GM21360 (cell line): ENCODE measurements at regions not wholly inside any gene's neighbourhood (a gene's known extent, or its start where the extent isn't known, plus 50 kb on each side); places are given as distances from the start of the nearest gene placed in this dataset.
"Not testable (repeated sequence)": the region's sequence is repeated elsewhere in the genome, so short reads cannot be mapped to it uniquely, and the experiment has no call there.

Experiments
- ATAC-seq: cut with Tn5 transposase; IDR thresholded peaks from one replicate; pipeline ENCODE4 v1.9.1; 2021; ENCODE audit warnings: mild to moderate bottlenecking, moderate library complexity; ENCODE audit not compliant: unreplicated experiment

GRCh38 chr2:187206471-187206870 lies 241.6 kb downstream of the CALCRL start:
- no peak for ATAC-seq

DNA sequence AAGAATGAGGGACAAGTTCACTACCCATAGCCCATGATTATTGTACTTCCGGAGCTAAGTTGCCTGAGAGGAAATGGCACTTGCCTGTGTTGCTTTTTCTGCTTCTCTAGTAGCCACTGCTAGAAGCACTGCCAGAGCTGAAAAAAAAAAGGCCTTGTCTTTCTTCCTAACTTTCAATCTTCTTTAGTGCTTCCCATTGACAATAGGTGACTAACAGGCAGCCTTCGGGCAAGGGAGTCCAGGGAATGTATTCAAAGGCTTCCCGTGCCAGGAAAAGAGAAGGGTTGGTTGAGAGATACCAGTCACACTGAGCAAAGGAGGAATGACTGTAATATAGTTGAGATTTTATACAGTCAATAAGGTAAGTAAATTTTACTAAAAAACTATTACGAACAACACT lies 242.0 kb downstream of the CALCRL start:
- ATAC-seq: no peak

DNA sequence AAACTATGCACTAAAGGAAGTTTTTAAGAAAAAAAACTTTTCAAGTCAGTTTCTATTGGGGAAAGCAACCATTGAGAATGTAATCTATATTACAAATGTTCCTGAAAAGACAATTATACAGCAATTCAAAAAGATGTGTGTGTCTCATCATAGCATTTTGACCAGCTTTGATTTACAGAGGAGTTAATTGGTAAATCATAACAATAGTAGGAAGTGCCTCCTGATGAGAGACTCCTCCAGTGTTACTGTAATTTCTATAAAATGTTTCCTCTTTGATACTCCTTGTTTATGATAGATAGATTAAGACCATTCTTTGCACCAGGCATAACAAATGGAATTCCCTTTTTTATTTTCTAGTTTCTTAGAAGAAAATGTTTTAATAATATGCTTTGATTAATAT lies 249.9 kb downstream of the CALCRL start:
- ATAC-seq: no peak

- no peak for ATAC-seq
Observed at GRCh38 chr2:187194049-187194448, 254.0 kb downstream of the CALCRL start.

DNA sequence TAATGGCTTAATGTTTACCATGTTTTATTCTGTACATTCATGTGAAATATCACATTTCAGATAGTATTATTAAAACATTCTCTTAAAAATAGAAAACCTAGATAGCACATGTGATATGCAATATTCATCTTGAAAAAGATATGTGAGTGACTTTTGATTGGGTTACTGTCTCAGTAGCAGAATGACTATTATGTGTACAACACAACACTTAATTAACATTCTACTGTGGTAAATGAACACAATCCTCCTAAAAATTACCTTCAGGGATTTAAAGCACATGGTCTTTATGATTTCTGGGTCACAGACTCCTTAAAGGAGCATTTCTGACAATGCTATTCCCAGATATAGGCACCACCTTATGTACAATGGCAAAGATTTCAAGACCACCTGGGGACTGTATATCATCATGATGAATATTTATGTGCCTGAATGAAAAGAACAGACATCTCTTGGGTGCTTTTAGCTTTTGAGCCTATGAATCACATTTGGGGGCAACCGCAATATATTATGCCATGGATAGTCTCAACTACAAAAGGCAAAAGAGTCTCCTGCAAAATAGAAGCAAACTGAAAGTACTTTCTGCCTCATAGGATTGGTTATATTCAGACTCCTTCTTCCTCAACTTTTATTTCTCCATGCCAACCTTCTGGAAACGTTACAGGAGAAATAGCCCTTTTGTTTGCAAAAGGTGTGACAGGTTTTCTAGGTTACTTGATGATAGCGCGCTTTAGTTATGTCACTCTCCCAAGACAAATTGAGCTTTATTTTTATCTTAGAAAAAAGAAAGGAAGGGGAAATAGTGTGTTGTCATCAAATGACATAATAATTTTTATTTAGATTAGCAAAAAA lies 259.0 kb downstream of the CALCRL start:
- ATAC-seq: no peak

DNA sequence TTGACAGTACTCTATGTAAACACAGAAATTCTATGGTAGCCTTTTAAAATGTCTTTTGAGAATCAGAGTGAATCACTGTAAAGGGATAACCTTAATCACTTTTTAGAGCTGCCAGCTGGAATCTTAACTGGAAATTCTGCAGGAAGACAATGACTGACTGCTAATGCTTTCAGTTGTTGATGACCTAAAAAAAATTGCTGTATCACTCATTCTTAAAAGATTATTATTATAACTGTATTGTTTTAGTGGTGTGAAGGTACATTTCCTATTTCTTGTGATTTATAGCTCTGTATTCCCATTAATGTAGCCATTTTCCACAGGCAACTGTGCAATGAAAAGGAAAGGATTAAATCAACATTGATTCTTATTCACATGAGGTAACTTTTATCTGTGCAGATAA lies 260.5 kb downstream of the CALCRL start:
- ATAC-seq: no peak

GRCh38 chr2:187180529-187180928 lies 267.5 kb downstream of the CALCRL start:
- ATAC-seq: no peak

DNA sequence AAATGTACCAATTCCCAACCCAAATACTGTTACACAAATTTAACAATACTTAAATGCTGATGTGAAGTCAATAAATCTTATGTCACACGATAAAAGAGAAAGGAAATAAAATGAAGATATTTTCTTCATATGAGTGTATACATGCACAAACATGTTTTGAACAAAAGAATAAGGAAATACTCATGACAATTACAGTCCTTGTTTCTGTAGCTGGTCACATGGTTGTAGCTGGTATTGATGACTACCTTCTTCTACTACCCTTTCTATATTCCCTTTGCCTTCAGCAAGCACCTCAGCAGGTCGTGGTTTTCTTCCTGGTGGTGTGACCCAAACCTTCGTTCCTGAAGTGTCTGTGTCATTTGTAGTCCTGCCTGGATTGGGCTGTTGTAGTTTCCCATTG lies 269.2 kb downstream of the CALCRL start:
- ATAC-seq: not testable (repeated sequence)

GRCh38 chr2:187177253-187177652 lies 270.8 kb downstream of the CALCRL start:
- ATAC-seq: no peak

- ATAC-seq: no peak
Observed at GRCh38 chr2:187174582-187174981, 273.5 kb downstream of the CALCRL start.

DNA sequence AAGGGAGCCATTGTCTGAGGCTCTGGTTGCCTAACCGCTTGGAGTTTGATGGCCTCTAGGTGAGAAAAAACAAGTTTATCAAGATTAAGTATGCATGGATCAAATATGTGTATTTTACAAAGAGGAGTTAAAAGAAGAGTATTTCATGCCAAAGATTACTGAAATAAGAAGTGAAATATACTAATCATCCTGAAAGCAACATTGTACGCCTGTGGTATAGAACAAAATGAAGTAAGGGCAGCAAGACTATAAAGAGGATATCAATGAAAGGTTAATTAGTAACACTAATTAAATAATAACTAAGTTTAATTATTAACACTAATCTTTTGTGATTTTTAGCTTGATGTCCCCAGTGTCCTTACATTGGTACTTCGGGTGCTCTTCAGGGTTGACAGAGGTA lies 276.7 kb downstream of the CALCRL start:
- no peak for ATAC-seq

GRCh38 chr2:187169864-187170263 lies 278.2 kb downstream of the CALCRL start:
- ATAC-seq: no peak

DNA sequence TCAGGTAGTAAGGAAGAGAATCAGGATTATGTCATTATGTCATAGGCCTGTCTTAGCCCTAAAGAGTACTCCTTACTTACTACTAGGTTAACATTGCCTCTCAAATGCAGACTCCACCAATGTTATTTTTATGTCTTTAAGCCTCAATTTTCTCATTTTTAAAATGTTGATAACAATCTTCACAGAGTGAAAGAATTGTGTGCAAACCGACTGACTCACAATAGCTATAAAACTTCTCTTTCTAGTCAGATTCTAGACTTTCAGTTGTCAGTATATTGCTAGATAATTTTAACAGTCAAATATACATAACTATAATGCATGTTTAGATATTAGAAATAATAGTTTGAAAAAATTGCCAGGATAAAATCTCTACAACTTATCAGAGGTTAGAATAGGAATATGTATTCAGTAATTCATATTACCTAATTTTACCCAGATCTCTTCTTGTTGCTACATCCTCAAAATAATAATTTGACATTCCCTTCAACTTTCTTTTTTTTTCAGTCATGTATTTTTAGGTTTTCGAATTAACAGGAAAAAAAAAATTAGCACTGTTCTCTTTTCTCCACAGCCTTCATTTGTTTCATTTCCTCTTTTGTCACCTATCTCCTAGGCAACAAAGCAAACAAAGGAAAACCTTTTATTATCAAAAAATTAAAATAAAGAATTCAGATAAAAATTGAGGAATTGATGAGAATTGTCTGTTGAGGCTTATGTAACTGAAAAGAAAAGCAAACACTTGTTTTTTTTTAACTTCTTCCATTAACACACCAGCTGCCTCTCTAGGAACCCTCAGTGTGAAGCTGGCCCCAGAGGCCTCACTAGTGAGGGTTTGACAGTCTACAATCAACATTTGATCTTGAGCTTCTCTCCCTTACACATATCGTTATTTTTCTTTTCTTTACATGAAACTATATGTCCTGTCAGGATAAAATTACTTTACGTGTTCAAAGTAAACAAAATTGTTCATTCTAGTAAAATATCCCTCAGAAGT lies 279.0 kb downstream of the CALCRL start:
- ATAC-seq: peak; percentile 75

- ATAC-seq: no peak
Observed at GRCh38 chr2:187167491-187167890, 280.6 kb downstream of the CALCRL start.

GRCh38 chr2:187165936-187166610 lies 282.0 kb downstream of the CALCRL start:
- ATAC-seq: no peak

DNA sequence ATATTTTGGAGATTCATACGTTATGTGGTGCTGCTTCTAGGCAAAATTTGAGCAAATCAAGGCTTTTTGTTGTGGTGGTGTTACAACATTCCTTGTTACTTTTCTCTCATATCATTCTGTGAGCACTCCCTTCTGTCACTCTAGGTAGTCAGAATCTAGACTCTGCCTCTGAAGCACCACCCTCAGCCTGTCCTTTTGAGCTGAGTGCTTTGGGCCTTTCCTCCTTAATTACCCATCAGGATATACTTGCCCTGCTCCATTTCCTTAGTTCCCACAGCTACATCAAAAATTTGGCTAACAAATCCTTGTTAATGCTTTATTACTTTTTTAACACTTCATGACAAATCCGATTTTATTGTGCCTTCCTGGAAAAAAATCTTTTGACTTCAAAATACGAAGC lies 289.6 kb downstream of the CALCRL start:
- no peak for ATAC-seq

DNA sequence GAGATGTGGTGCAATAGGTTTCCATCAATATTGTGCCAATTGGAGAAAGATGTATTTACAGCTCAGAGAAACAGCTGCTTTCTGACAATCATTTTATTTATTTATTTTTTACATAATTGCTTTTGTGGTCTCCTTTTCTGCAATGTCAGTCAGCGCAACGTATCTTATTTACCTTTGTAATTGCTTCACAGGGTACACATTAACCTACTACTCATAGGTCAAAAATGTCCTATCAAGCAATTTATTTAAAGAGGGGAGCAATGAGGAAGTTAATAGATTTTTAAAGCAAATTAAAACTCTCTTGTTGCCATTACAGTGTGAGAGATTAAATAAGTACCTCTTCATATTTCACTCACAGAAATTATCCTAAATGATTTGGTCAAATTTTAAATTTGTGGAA lies 291.0 kb downstream of the CALCRL start:
- no peak for ATAC-seq

GRCh38 chr2:187155476-187155875 lies 292.6 kb downstream of the CALCRL start:
- no peak for ATAC-seq

GRCh38 chr2:187150670-187151069 lies 297.4 kb downstream of the CALCRL start:
- no peak for ATAC-seq

- no peak for ATAC-seq
Observed at GRCh38 chr2:187148059-187148714, 299.2 kb upstream of the ZSWIM2 start.

DNA sequence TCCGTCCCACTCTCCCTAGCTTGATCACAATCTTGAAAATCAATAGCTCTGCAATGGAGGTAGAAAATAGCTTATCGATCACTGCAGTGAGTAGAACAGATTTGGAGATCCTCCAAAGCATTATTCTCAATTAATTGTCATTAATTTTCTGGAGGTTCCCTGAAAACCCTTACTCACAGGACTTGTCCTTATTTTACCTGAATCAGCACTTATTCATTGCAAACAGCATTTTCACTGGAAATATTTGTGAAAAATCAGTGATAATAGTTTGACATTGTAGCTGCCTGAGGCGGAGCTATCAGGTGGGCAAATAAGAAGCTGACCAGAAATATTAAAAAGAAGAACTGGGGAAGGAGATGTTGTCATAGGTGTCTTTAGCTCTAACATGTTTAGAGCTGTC lies 294.6 kb upstream of the ZSWIM2 start:
- no peak for ATAC-seq
